H1 (cell line): ENCODE measurements at regions not wholly inside any gene's neighbourhood (a gene's known extent, or its start where the extent isn't known, plus 50 kb on each side); places are given as distances from the start of the nearest gene placed in this dataset.

ENCODE experiments used
- CBX5 ChIP-seq: fragments of 300-800, 300-1000 bp; sonication (generic); IDR thresholded peaks from 2 replicates; pipeline ENCODE4 v1.7.1; 2016; ENCODE audit warnings: antibody characterized with exemption, low read length, low read depth
- GABPA ChIP-seq: IDR thresholded peaks from 2 replicates; pipeline ENCODE4 v1.6.1; 2011; ENCODE audit warnings: mild to moderate bottlenecking, low read length, moderate library complexity, borderline replicate concordance; ENCODE audit not compliant: insufficient read depth
- POLR2A ChIP-seq, 2 experiments: IDR thresholded peaks; 1 replicate in 1 of 2; 2 replicates in 1 of 2; pipeline ENCODE4 v1.6.1; 2011; ENCODE audit warnings: low read depth in 2 of 2, low read length in 2 of 2, mild to moderate bottlenecking in 2 of 2; ENCODE audit errors: control extremely low read depth in 1 of 2
- POLR2AphosphoS5 ChIP-seq: IDR thresholded peaks from 2 replicates; pipeline ENCODE4 v1.6.1; 2011; ENCODE audit warnings: low read depth, low read length
- RFX5 ChIP-seq: IDR thresholded peaks from 2 replicates; pipeline ENCODE4 v1.6.1; 2011; ENCODE audit warnings: low read depth, low read length, improper control_type of control experiment, borderline replicate concordance
- RNF2 ChIP-seq: fragments of 200-900, 300-1000 bp; sonication (generic); IDR thresholded peaks from 2 replicates; pipeline ENCODE4 v1.7.1; 2016; ENCODE audit warnings: borderline replicate concordance, low read depth, mild to moderate bottlenecking, antibody characterized with exemption, low read length; ENCODE audit not compliant: poor library complexity, severe bottlenecking; ENCODE audit errors: missing control alignments
- SAP30 ChIP-seq: fragments of 300-600 bp; sonication (generic); IDR thresholded peaks from 2 replicates; pipeline ENCODE4 v1.7.1; 2012; ENCODE audit warnings: low read length, moderate library complexity, mild to moderate bottlenecking, inconsistent platforms; ENCODE audit not compliant: insufficient read depth, insufficient replicate concordance
- YY1 ChIP-seq: IDR thresholded peaks from 2 replicates; pipeline ENCODE4 v1.6.1; 2011; ENCODE audit warnings: low read depth, mild to moderate bottlenecking, low read length
- TF ChIP-seq, protein P1 (sequence below), 3 experiments: IDR thresholded peaks; 1 replicate in 2 of 3; 2 replicates in 1 of 3; pipeline versions ENCODE4 v1.5.1 to v1.6.1; 2011; ENCODE audit warnings: low read length in 3 of 3, mild to moderate bottlenecking in 3 of 3, inconsistent platforms in 2 of 3, low read depth in 1 of 3, moderate library complexity in 1 of 3; ENCODE audit not compliant: insufficient read depth in 1 of 3; ENCODE audit errors: control extremely low read depth in 1 of 3

DNA sequence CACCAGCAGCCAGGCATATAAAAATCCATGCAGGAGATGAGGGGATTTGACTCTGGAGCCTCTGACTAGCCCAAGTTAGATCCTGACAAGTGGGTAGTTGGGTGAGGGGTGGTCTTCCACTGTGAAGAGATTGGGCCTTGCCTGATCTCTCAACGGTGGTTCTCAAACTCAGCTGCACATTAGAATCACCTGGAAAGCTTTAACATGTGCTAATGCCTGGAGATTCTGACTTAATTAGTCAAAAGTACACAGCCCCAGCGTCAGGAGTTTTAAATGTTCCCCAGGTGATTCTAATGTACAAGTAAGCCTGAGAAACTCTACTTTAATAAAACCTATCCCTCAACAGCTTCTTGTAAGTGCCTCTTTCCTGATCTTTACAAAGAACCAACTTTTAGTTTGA is 57.5 kb downstream of the GCNT4 start:
- TF ChIP-seq POLR2A (IDR thresholded peaks at IDR 0.05; ENCODE audit: control extremely low read depth in 1 of 2, low read depth in 2 of 2, low read length in 2 of 2) (no peak), RFX5 (no peak), POLR2AphosphoS5 (no peak), YY1 (no peak), CBX5 (no peak), RNF2 (no peak), GABPA (no peak), SAP30 (no peak)
- TF ChIP-seq, protein P1, sequence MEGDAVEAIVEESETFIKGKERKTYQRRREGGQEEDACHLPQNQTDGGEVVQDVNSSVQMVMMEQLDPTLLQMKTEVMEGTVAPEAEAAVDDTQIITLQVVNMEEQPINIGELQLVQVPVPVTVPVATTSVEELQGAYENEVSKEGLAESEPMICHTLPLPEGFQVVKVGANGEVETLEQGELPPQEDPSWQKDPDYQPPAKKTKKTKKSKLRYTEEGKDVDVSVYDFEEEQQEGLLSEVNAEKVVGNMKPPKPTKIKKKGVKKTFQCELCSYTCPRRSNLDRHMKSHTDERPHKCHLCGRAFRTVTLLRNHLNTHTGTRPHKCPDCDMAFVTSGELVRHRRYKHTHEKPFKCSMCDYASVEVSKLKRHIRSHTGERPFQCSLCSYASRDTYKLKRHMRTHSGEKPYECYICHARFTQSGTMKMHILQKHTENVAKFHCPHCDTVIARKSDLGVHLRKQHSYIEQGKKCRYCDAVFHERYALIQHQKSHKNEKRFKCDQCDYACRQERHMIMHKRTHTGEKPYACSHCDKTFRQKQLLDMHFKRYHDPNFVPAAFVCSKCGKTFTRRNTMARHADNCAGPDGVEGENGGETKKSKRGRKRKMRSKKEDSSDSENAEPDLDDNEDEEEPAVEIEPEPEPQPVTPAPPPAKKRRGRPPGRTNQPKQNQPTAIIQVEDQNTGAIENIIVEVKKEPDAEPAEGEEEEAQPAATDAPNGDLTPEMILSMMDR (IDR thresholded peaks at IDR 0.05; ENCODE audit: control extremely low read depth in 1 of 3, insufficient read depth in 1 of 3, low read depth in 1 of 3, low read length in 3 of 3): no peak
